GM12878 (cell line): ENCODE measurements at regions not wholly inside any gene's neighbourhood (a gene's known extent, or its start where the extent isn't known, plus 50 kb on each side); places are given as distances from the start of the nearest gene placed in this dataset.

Source experiments
- ATAC-seq: fragments of 200-7000 bp; cut with Tn5 transposase; 3 replicates; pipeline ENCODE4 v1.9.1; 2020; ENCODE audit warnings: mild to moderate bottlenecking, moderate library complexity
- BruUV-seq: library from RNA; stranded (reverse); fragments of 400-500 nt; replicated peaks from 2 replicates; lab custom pipeline; 2021; lab: Mats Ljungman, UMichigan
- CTCF ChIA-PET: fragments of 300-600 bp; sonication (Branson Sonifier 250); formaldehyde crosslinking; extraction: SDS; loops from one replicate; lab custom pipeline; 2021; ENCODE audit warnings: inconsistent platforms; lab: Yijun Ruan, JAX
- POLR2A ChIA-PET: fragments of 350-600 bp; formaldehyde crosslinking; extraction: SDS; loops from one replicate; lab custom pipeline; 2021; ENCODE audit warnings: inconsistent platforms; lab: Charles Lee
- RAD21 ChIA-PET: fragments of 300-600 bp; sonication (Branson Sonifier 250); formaldehyde crosslinking; loops from one replicate; lab custom pipeline; 2023; ENCODE audit warnings: antibody characterized with exemption; ENCODE audit not compliant: unreplicated experiment; lab: Charles Lee
- SMC1A ChIA-PET: fragments of 300-600 bp; sonication (Branson Sonifier 250); formaldehyde crosslinking; loops from one replicate; lab custom pipeline; 2023; ENCODE audit not compliant: unreplicated experiment, uncharacterized antibody; lab: Charles Lee
- DNase-seq: peaks from one replicate; pipeline ENCODE4 v3.0.0-alpha.2; 2011; ENCODE audit warnings: low read depth, low spot score
- FAIRE-seq: peaks from 3 replicates; lab custom pipeline; 2011; peaks lifted over from hg19 to GRCh38; lab: Jason Lieb, UNC
- H2AFZ ChIP-seq: 2 replicates; pipeline ENCODE4 v1.6.0; 2011; ENCODE audit warnings: low read depth, low read length, control low read depth; ENCODE audit not compliant: control insufficient read depth
- H3K27ac ChIP-seq: 2 replicates; pipeline ENCODE4 v1.5.1; 2011; ENCODE audit warnings: control low read depth; ENCODE audit not compliant: control insufficient read depth, insufficient read depth
- H3K27me3 ChIP-seq, 2 experiments: replicated peaks in 1 of 2; 2 replicates each; pipeline versions ENCODE4 v1.6.0 to v1.6.1; 2011; ENCODE audit warnings: low read length in 1 of 2; ENCODE audit not compliant: control insufficient read depth in 2 of 2, insufficient read depth in 2 of 2
- H3K36me3 ChIP-seq, 2 experiments: 2 replicates each; pipeline ENCODE4 v1.5.1; 2011; ENCODE audit warnings: low read length in 1 of 2; ENCODE audit not compliant: control insufficient read depth in 2 of 2, insufficient read depth in 2 of 2
- H3K4me1 ChIP-seq: 2 replicates; pipeline ENCODE4 v1.6.1; 2011; ENCODE audit warnings: mild to moderate bottlenecking, low read length, moderate library complexity, mixed read lengths; ENCODE audit not compliant: control insufficient read depth, insufficient read depth
- H3K4me2 ChIP-seq: 2 replicates; pipeline ENCODE4 v1.6.0; 2011; ENCODE audit warnings: control low read depth; ENCODE audit not compliant: control insufficient read depth, insufficient read depth
- H3K4me3 ChIP-seq: fragments of 200-600 bp; sonication (generic); 2 replicates; pipeline ENCODE4 v1.5.1; 2016
- H3K79me2 ChIP-seq: 2 replicates; pipeline ENCODE4 v1.6.0; 2011; ENCODE audit warnings: low read length; ENCODE audit not compliant: control insufficient read depth, insufficient read depth
- H3K9ac ChIP-seq: 2 replicates; pipeline ENCODE4 v1.8.0; 2011; ENCODE audit warnings: low read length, control low read depth, mixed read lengths; ENCODE audit not compliant: control insufficient read depth, insufficient read depth
- H3K9me3 ChIP-seq: replicated peaks from 3 replicates; pipeline ENCODE4 v1.5.1; 2011; ENCODE audit warnings: mild to moderate bottlenecking, low read length; ENCODE audit not compliant: control insufficient read depth, insufficient read depth
- H4K20me1 ChIP-seq: 2 replicates; pipeline ENCODE4 v1.6.0; 2011; ENCODE audit not compliant: control insufficient read depth, insufficient read depth
- ASH2L ChIP-seq: fragments of 300-600, 200-600 bp; sonication (generic); IDR thresholded peaks from 2 replicates; pipeline ENCODE4 v1.6.1; 2017; ENCODE audit warnings: low read depth, mild to moderate bottlenecking, borderline replicate concordance
- DPF2 ChIP-seq: fragments of 450-650 bp; IDR thresholded peaks from 2 replicates; pipeline ENCODE4 v1.6.1; 2017; ENCODE audit warnings: mild to moderate bottlenecking
- MEF2A ChIP-seq: IDR thresholded peaks from 2 replicates; pipeline ENCODE4 v1.6.1; 2011; ENCODE audit warnings: low read depth, mild to moderate bottlenecking, low read length, moderate library complexity; ENCODE audit not compliant: insufficient read depth
- MTA3 ChIP-seq: IDR thresholded peaks from 2 replicates; pipeline ENCODE4 v1.6.1; 2012; ENCODE audit warnings: low read length, inconsistent platforms, borderline replicate concordance
- MYB ChIP-seq: fragments of 150-350 bp; IDR thresholded peaks from 2 replicates; pipeline ENCODE4 v1.6.1; 2014; ENCODE audit warnings: mild to moderate bottlenecking, low read depth, low read length, borderline replicate concordance
- NBN ChIP-seq: fragments of 450-650 bp; IDR thresholded peaks from 2 replicates; pipeline ENCODE4 v1.6.1; 2016
- PAX8 ChIP-seq: fragments of 450-650 bp; IDR thresholded peaks from 2 replicates; pipeline ENCODE4 v1.6.1; 2017; ENCODE audit warnings: mild to moderate bottlenecking, moderate library complexity
- PRDM15 ChIP-seq: fragments of 450-650 bp; formaldehyde crosslinking; IDR thresholded peaks from 2 replicates; pipeline ENCODE4 v1.4.0; 2020; ENCODE audit warnings: mild to moderate bottlenecking, moderate library complexity
- RB1 ChIP-seq: fragments of 450-650 bp; formaldehyde crosslinking; IDR thresholded peaks from 2 replicates; pipeline ENCODE4 v1.6.1; 2017; ENCODE audit warnings: mild to moderate bottlenecking, borderline replicate concordance
- RUNX3 ChIP-seq: IDR thresholded peaks from 2 replicates; pipeline ENCODE4 v1.6.1; 2012; ENCODE audit warnings: low read length, inconsistent platforms
- SMAD5 ChIP-seq: IDR thresholded peaks from 2 replicates; pipeline ENCODE4 v1.6.1; 2016; ENCODE audit warnings: antibody characterized with exemption, low read depth
- SPI1 ChIP-seq: IDR thresholded peaks from 2 replicates; pipeline ENCODE4 v1.6.1; 2011; ENCODE audit warnings: low read depth, mild to moderate bottlenecking, low read length, moderate library complexity, borderline replicate concordance; ENCODE audit not compliant: insufficient read depth
- SREBF2 ChIP-seq: IDR thresholded peaks from 2 replicates; pipeline ENCODE4 v1.6.1; 2012; ENCODE audit warnings: mild to moderate bottlenecking, low read length
- TAF1 ChIP-seq: IDR thresholded peaks from 2 replicates; pipeline ENCODE4 v1.6.1; 2011; ENCODE audit warnings: mild to moderate bottlenecking, low read depth, low read length, borderline replicate concordance
- WGBS: methylation state at CpG from one replicate; pipeline ENCODE4 v1.1.6; 2016; ENCODE audit warnings: low lambda C conversion rate; ENCODE audit not compliant: insufficient replicate concordance, insufficient coverage; ENCODE audit errors: missing lambda C conversion rate; 5-methylcytosine and 5-hydroxymethylcytosine counted together
- in situ Hi-C: fragments of 300-500 bp; cut with MboI; formaldehyde crosslinking; loops from 9 replicates; pipeline ENCODE4 v1.14.3; 2018; ENCODE audit warnings: mixed read lengths
- intact Hi-C: fragments of 100-400 bp; cut with micrococcal nuclease; formaldehyde crosslinking; loops from one replicate; pipeline ENCODE4 v1.14.2; 2022; ENCODE audit not compliant: unreplicated experiment
- TF ChIP-seq, protein P1 (sequence below), 3 experiments: IDR thresholded peaks in 2 of 3; conservative IDR thresholded peaks in 1 of 3; 2 replicates each; pipeline ENCODE4 v1.5.1; 2011; ENCODE audit warnings: low read depth in 3 of 3, low read length in 3 of 3, mild to moderate bottlenecking in 3 of 3, control low read depth in 2 of 3, moderate library complexity in 2 of 3, inconsistent platforms in 1 of 3, mixed read lengths in 1 of 3; ENCODE audit not compliant: control insufficient read depth in 2 of 3, insufficient read depth in 1 of 3; ENCODE audit errors: extremely low read depth in 1 of 3
- TF ChIP-seq, protein P2 (sequence below): IDR thresholded peaks from 2 replicates; pipeline ENCODE4 v1.6.1; 2011; ENCODE audit warnings: mild to moderate bottlenecking, low read depth, low read length, moderate library complexity; ENCODE audit not compliant: insufficient replicate concordance
- TF ChIP-seq, protein P3 (sequence below): fragments of 450-650 bp; IDR thresholded peaks from 2 replicates; pipeline ENCODE4 v1.6.1; 2014; ENCODE audit warnings: mild to moderate bottlenecking
- TF ChIP-seq, protein P4 (sequence below): IDR thresholded peaks from 2 replicates; pipeline ENCODE4 v1.6.1; 2012; ENCODE audit warnings: low read depth, low read length, improper control_type of control experiment

DNA sequence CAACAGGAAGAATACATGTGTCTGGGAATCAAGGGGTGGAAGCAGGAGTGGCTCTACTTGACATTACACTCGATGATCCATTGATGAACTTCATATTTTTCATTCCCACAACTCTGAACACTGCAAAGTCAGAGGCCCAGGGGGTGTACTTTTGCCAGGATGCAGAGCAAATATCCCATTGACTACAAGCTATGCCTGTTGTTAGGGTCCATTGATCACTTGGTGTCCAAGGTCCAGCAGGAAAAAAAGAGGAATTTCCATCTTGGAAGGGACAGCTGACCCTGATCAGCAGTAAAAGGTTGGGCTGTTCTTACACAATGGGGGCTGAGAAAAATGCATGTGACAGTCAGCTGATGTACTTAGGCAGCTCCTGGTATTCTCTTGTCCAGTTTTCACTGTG, 118.5 kb upstream of the MAP1B start:
- CTCF ChIA-PET: no interaction called here
- no TSS peak for BruUV-seq

More for the DNA sequence above, 118.5 kb upstream of the MAP1B start:
- Histone ChIP-seq H3K27ac (no peak overlapping the region), H3K4me3 (no peak overlapping the region), H3K27me3 (no peaks in the 10 kb centered on the region), H2AFZ (no peak overlapping the region), H3K4me2 (no peak overlapping the region), H3K9ac (no peak overlapping the region), H3K9me3 (no peaks in the 10 kb centered on the region)
- 0% methylated on average over 1 of the region's 1 CpG for WGBS
- SMC1A ChIA-PET: no interaction called here
- intact Hi-C loops: no loop called here
- ATAC-seq (no peak), FAIRE-seq (no peak)
- no peak for TF ChIP-seq ASH2L
- TF ChIP-seq RUNX3: no peak
- TF ChIP-seq, protein P1, sequence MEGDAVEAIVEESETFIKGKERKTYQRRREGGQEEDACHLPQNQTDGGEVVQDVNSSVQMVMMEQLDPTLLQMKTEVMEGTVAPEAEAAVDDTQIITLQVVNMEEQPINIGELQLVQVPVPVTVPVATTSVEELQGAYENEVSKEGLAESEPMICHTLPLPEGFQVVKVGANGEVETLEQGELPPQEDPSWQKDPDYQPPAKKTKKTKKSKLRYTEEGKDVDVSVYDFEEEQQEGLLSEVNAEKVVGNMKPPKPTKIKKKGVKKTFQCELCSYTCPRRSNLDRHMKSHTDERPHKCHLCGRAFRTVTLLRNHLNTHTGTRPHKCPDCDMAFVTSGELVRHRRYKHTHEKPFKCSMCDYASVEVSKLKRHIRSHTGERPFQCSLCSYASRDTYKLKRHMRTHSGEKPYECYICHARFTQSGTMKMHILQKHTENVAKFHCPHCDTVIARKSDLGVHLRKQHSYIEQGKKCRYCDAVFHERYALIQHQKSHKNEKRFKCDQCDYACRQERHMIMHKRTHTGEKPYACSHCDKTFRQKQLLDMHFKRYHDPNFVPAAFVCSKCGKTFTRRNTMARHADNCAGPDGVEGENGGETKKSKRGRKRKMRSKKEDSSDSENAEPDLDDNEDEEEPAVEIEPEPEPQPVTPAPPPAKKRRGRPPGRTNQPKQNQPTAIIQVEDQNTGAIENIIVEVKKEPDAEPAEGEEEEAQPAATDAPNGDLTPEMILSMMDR (IDR thresholded peaks at IDR 0.05 in 2 of 3, conservative IDR thresholded peaks at IDR 0.05 in 1 of 3; ENCODE audit: control insufficient read depth in 2 of 3, extremely low read depth in 1 of 3, insufficient read depth in 1 of 3, low read depth in 3 of 3, low read length in 3 of 3): no peak
- no peak for TF ChIP-seq MTA3
- no peak for TF ChIP-seq NBN
- TF ChIP-seq, protein P2, sequence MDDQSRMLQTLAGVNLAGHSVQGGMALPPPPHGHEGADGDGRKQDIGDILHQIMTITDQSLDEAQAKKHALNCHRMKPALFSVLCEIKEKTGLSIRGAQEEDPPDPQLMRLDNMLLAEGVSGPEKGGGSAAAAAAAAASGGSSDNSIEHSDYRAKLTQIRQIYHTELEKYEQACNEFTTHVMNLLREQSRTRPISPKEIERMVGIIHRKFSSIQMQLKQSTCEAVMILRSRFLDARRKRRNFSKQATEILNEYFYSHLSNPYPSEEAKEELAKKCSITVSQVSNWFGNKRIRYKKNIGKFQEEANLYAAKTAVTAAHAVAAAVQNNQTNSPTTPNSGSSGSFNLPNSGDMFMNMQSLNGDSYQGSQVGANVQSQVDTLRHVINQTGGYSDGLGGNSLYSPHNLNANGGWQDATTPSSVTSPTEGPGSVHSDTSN: no peak
- TF ChIP-seq PAX8: no peak
- TF ChIP-seq PRDM15 (CRISPR knock-in tag): no peak
- TF ChIP-seq RB1: no peak
- TF ChIP-seq, protein P3, sequence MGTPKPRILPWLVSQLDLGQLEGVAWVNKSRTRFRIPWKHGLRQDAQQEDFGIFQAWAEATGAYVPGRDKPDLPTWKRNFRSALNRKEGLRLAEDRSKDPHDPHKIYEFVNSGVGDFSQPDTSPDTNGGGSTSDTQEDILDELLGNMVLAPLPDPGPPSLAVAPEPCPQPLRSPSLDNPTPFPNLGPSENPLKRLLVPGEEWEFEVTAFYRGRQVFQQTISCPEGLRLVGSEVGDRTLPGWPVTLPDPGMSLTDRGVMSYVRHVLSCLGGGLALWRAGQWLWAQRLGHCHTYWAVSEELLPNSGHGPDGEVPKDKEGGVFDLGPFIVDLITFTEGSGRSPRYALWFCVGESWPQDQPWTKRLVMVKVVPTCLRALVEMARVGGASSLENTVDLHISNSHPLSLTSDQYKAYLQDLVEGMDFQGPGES: no peak
- TF ChIP-seq MEF2A: no peak
- TF ChIP-seq DPF2: no peak
- no peak for TF ChIP-seq SMAD5
- TF ChIP-seq, protein P4, sequence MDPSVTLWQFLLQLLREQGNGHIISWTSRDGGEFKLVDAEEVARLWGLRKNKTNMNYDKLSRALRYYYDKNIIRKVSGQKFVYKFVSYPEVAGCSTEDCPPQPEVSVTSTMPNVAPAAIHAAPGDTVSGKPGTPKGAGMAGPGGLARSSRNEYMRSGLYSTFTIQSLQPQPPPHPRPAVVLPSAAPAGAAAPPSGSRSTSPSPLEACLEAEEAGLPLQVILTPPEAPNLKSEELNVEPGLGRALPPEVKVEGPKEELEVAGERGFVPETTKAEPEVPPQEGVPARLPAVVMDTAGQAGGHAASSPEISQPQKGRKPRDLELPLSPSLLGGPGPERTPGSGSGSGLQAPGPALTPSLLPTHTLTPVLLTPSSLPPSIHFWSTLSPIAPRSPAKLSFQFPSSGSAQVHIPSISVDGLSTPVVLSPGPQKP: no peak
- TF ChIP-seq MYB: no peak
- TF ChIP-seq TAF1: no peak
- TF ChIP-seq SPI1: no peak
- no peak for TF ChIP-seq SREBF2
- TF ChIP-seq, all 136 proteins: peak for 0
- no peaks in the 10 kb centered on the region for H3K4me1 ChIP-seq
- RAD21 ChIA-PET: no interaction called here
- in situ Hi-C loops: no loop called here
- no peaks in the 10 kb centered on the region for H3K79me2 ChIP-seq
- DNase-seq: no peak
- POLR2A ChIA-PET: no interaction called here
- H4K20me1 ChIP-seq: no peaks in the 10 kb centered on the region
- H3K36me3 ChIP-seq: no peaks in the 10 kb centered on the region
